Caco-2 (cell line): ENCODE measurements at regions not wholly inside any gene's neighbourhood (a gene's known extent, or its start where the extent isn't known, plus 50 kb on each side); places are given as distances from the start of the nearest gene placed in this dataset.

Source experiments
- BruUV-seq: library from RNA; stranded (reverse); fragments of 400-500 nt; replicated peaks from 2 replicates; lab custom pipeline; 2021; lab: Mats Ljungman, UMichigan
- CTCF ChIA-PET: fragments of 300-600 bp; sonication (Branson Sonifier 250); formaldehyde crosslinking; loops from one replicate; lab custom pipeline; 2022; ENCODE audit warnings: antibody characterized with exemption; lab: Charles Lee
- POLR2A ChIA-PET: fragments of 300-600 bp; sonication (Branson Sonifier 250); formaldehyde crosslinking; loops from one replicate; lab custom pipeline; 2022; ENCODE audit warnings: antibody characterized with exemption; lab: Charles Lee
- DNase-seq, 2 experiments: peaks; one replicate each; pipeline versions ENCODE4 v3.0.0 to v3.0.0-alpha.2; 2020 to 2022
- H3K27me3 ChIP-seq: replicated peaks from 2 replicates; pipeline ENCODE4 v1.6.0; 2011; ENCODE audit warnings: low read length; ENCODE audit not compliant: control insufficient read depth, insufficient read depth
- H3K36me3 ChIP-seq: 2 replicates; pipeline ENCODE4 v1.5.1; 2011; ENCODE audit warnings: low read length; ENCODE audit not compliant: control insufficient read depth, insufficient read depth
- H3K4me1 ChIP-seq: fragments of 250-450 bp; sonication (Bioruptor Pico); 2 replicates; pipeline ENCODE4 v1.5.1; 2020; ENCODE audit warnings: mild to moderate bottlenecking
- H3K4me3 ChIP-seq: 2 replicates; pipeline ENCODE4 v1.5.1; 2011; ENCODE audit warnings: low read depth, mild to moderate bottlenecking, control low read depth, low read length
- H3K9me3 ChIP-seq: fragments of 250-450 bp; sonication (Bioruptor Pico); 2 replicates; pipeline ENCODE4 v1.5.1; 2020; ENCODE audit warnings: mild to moderate bottlenecking, moderate library complexity
- H3K27ac Mint-ChIP-seq: one replicate; pipeline ENCODE4 v1.8.0; 2022; ENCODE audit warnings: mixed read lengths; ENCODE audit not compliant: unreplicated experiment
- H3K27me3 Mint-ChIP-seq: one replicate; pipeline ENCODE4 v1.8.0; 2022; ENCODE audit warnings: mixed read lengths; ENCODE audit not compliant: insufficient read depth, unreplicated experiment
- H3K36me3 Mint-ChIP-seq: one replicate; pipeline ENCODE4 v1.8.0; 2022; ENCODE audit warnings: mild to moderate bottlenecking, mixed read lengths; ENCODE audit not compliant: insufficient read depth, unreplicated experiment
- H3K4me1 Mint-ChIP-seq: one replicate; pipeline ENCODE4 v1.8.0; 2022; ENCODE audit warnings: low read depth, mixed read lengths; ENCODE audit not compliant: unreplicated experiment
- H3K4me3 Mint-ChIP-seq: one replicate; pipeline ENCODE4 v1.8.0; 2022; ENCODE audit warnings: mild to moderate bottlenecking, moderate library complexity, mixed read lengths; ENCODE audit not compliant: unreplicated experiment
- H3K9me3 Mint-ChIP-seq: one replicate; pipeline ENCODE4 v1.8.0; 2022; ENCODE audit warnings: mixed read lengths; ENCODE audit not compliant: unreplicated experiment
- intact Hi-C: fragments of 100-400 bp; cut with micrococcal nuclease; formaldehyde crosslinking; loops from one replicate; pipeline ENCODE4 v1.10.0; 2022; ENCODE audit not compliant: unreplicated experiment
- TF ChIP-seq, protein P1 (sequence below), 2 experiments: fragments of 200-600 bp in 1 of 2; IDR thresholded peaks; 1 replicate in 1 of 2; 2 replicates in 1 of 2; pipeline versions ENCODE4 v1.5.1 to v1.8.0; 2011 to 2022; ENCODE audit warnings: antibody characterized with exemption in 1 of 2, control low read depth in 1 of 2, inconsistent platforms in 1 of 2, low read depth in 1 of 2, low read length in 1 of 2, mild to moderate bottlenecking in 1 of 2, moderate library complexity in 1 of 2; ENCODE audit not compliant: insufficient read depth in 1 of 2, severe bottlenecking in 1 of 2, unreplicated experiment in 1 of 2

DNA sequence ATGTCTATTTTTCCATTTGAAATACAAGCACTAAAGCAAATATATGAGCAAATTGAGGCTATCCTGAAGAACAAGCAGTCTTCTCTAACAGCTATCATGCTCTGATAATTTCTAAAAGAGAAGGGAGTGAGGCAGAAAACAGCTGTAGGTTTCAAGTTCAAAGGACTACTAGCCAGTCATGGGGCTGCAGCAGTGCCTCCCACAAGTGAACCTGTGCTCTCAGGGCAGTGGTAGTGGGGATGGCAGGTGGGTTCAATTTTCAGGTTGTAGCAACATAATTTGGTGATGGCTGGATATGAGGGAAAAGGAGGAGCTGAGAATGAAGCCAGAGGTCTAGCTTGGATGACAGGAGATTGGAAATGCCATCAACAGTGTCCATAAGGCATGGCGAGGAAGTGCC lies 93.5 kb upstream of the ARHGAP20 start:
- H3K36me3 ChIP-seq = no peaks in the 10 kb centered on the region
- BruUV-seq = no TSS peak
- TF ChIP-seq, protein P1, sequence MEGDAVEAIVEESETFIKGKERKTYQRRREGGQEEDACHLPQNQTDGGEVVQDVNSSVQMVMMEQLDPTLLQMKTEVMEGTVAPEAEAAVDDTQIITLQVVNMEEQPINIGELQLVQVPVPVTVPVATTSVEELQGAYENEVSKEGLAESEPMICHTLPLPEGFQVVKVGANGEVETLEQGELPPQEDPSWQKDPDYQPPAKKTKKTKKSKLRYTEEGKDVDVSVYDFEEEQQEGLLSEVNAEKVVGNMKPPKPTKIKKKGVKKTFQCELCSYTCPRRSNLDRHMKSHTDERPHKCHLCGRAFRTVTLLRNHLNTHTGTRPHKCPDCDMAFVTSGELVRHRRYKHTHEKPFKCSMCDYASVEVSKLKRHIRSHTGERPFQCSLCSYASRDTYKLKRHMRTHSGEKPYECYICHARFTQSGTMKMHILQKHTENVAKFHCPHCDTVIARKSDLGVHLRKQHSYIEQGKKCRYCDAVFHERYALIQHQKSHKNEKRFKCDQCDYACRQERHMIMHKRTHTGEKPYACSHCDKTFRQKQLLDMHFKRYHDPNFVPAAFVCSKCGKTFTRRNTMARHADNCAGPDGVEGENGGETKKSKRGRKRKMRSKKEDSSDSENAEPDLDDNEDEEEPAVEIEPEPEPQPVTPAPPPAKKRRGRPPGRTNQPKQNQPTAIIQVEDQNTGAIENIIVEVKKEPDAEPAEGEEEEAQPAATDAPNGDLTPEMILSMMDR (IDR thresholded peaks at IDR 0.05; ENCODE audit: insufficient read depth in 1 of 2, low read depth in 1 of 2, low read length in 1 of 2, severe bottlenecking in 1 of 2, unreplicated experiment in 1 of 2) = no peak
- ChIA-PET POLR2A (no interaction called here), CTCF (no interaction called here)
- H3K27me3 ChIP-seq = no peaks in the 10 kb centered on the region; the same call in 1 of the 2 replicates
- Mint-ChIP-seq H3K27ac (no peak overlapping the region), H3K4me1 (no peaks in the 10 kb centered on the region), H3K27me3 (peaks cover 9% of the 10 kb centered on the region), H3K36me3 (no peaks in the 10 kb centered on the region), H3K4me3 (no peak overlapping the region), H3K9me3 (no peaks in the 10 kb centered on the region)
- H3K4me3 ChIP-seq = no peak overlapping the region
- no peak for DNase-seq
- intact Hi-C loops = no loop called here
- H3K4me1 ChIP-seq = no peaks in the 10 kb centered on the region
- H3K9me3 ChIP-seq = no peaks in the 10 kb centered on the region; the same call in 1 of the 2 replicates

DNA sequence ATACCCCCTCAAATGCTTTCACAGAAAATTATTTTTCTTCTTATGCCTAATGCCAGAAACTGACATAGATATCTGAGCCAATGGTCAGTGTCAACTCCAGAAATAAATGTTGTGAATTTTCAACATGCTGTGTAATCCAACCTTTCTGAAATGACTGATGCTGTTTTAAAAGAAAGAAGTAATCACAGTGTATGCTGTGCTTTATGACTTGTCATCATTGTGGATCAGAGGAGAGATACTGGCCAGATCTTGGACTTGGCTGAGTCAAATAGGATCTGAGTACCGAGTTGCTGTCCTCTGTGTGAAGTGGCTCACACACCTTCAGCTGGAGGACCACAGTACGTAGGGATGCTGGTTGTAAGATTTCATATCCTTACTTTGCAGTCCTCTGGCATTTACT lies 89.9 kb upstream of the ARHGAP20 start:
- Mint-ChIP-seq H3K27me3 (no peaks in the 10 kb centered on the region), H3K4me1 (no peaks in the 10 kb centered on the region), H3K9me3 (no peaks in the 10 kb centered on the region), H3K36me3 (no peaks in the 10 kb centered on the region), H3K27ac (no peak overlapping the region), H3K4me3 (no peak overlapping the region)
- TF ChIP-seq, protein P1 (IDR thresholded peaks at IDR 0.05; ENCODE audit: insufficient read depth in 1 of 2, low read depth in 1 of 2, low read length in 1 of 2, severe bottlenecking in 1 of 2, unreplicated experiment in 1 of 2) = no peak
- Histone ChIP-seq H3K4me1 (no peaks in the 10 kb centered on the region), H3K27me3 (no peaks in the 10 kb centered on the region; the same call in 1 of the 2 replicates), H3K4me3 (no peak overlapping the region), H3K36me3 (no peaks in the 10 kb centered on the region), H3K9me3 (no peaks in the 10 kb centered on the region)
- CTCF ChIA-PET = no interaction called here
- POLR2A ChIA-PET = no interaction called here
- intact Hi-C loops = no loop called here
- DNase-seq = no peak
- no TSS peak for BruUV-seq

DNA sequence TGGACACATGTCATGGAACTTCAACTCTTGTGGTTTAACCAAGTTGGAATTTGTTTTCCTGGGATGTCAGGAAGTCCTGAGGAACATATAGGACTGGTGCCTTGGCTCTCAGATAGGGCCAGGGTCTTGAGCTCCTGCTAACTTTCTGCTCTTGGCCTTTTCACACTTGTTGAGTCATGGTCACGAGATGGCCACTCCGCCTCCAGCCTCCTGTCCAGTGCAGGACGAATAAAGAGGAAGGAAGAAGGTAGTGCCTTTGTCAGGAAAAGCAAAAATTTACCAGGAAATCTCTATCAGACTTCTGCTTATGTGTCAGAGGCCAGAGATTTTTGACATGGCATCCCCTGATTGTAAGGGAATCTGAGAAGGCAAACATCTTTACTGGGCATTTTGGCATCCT lies 89.1 kb upstream of the ARHGAP20 start:
- H3K9me3 Mint-ChIP-seq = no peaks in the 10 kb centered on the region
- no peaks in the 10 kb centered on the region for H3K4me1 Mint-ChIP-seq
- POLR2A ChIA-PET = no interaction called here
- Histone ChIP-seq H3K36me3 (no peaks in the 10 kb centered on the region), H3K4me1 (no peaks in the 10 kb centered on the region), H3K4me3 (no peak overlapping the region), H3K27me3 (no peaks in the 10 kb centered on the region), H3K9me3 (no peaks in the 10 kb centered on the region)
- TF ChIP-seq, protein P1 (IDR thresholded peaks at IDR 0.05; ENCODE audit: insufficient read depth in 1 of 2, low read depth in 1 of 2, low read length in 1 of 2, severe bottlenecking in 1 of 2, unreplicated experiment in 1 of 2) = no peak
- no peaks in the 10 kb centered on the region for H3K36me3 Mint-ChIP-seq
- intact Hi-C loops = no loop called here
- no TSS peak for BruUV-seq
- no peak overlapping the region for H3K4me3 Mint-ChIP-seq
- DNase-seq = no peak
- CTCF ChIA-PET = no interaction called here
- H3K27me3 Mint-ChIP-seq = peaks cover 2% of the 10 kb centered on the region
- H3K27ac Mint-ChIP-seq = no peak overlapping the region
